CD4-positive, alpha-beta T cell treated with Interleukin-1 beta for 1 hour (primary cell): ENCODE measurements at regions not wholly inside any gene's neighbourhood (a gene's known extent, or its start where the extent isn't known, plus 50 kb on each side); places are given as distances from the start of the nearest gene placed in this dataset.
"Not testable (repeated sequence)": the region's sequence is repeated elsewhere in the genome, so short reads cannot be mapped to it uniquely, and the experiment has no call there.

Experiments
- DNase-seq, 2 donors: peaks; one replicate each; pipeline ENCODE4 v3.0.0-alpha.2; 2020 to 2022

DNA sequence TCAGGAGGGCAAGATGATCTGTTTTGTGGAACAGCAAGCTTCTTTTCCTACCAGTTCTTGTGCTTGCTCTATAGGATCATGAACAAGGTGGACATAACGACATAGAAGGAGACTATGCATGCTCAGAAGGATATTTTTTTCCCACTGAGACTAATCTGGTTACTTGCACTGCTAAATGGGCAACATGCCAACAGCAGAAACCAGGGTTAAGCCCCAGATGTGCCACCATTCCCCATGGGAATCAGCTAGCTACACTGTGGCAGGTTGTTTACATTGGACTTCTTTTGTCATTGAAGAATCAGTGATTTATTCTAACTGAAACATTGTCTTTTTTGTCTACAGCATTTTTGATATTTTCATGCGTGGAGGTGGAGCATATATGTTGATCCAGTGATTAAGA is 165.6 kb downstream of the C4orf33 start:
- DNase-seq, result no peak

DNA sequence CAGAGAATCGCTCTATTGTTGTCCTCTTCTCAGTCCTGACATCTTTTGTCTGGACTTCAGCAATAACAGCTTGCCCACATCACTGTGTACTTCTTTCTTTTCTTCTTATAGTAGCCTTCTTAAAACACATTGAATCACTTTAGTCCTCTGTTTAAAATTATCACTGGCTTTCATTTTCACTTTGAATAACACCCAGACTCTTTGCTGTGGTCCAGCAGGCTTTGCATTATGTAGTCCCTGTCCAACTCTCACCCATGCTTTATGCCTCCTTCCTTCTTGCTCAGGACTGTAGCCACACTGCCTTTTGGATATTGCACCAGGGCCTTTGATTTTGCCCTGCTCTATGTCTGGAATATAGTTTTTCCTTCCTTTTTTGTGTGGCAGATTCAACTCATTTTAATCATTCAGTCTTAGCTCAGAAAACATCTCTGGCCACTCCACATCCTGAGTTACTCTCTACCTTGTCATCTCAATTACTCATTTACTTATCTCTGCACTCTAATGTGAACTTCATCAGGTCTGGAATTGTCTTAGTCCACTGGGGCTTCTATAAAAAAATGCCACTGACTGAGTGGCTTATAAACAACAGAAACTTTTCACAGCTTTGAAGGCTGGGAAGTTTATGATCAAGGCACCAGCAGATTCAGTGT is 168.2 kb downstream of the C4orf33 start:
- no peak for DNase-seq

DNA sequence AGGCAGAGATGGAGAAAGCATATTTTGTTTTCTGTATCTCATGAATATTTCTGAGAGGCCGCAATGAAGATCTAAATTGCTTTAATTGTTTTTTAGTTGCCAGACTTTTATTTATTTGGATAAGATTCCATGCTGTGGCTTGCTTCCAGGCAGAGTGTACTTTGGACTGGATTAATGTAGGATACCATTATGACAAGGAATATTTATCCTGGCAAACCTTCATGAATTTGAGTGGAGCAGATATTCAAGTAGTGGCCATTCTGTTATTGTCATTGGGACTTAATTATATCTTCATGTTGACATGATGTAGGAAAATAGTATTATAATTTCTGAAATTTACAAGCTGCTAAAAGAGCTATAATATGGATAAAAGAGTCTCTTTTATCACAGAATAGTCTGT is 182.9 kb downstream of the C4orf33 start:
- no peak for DNase-seq

DNA sequence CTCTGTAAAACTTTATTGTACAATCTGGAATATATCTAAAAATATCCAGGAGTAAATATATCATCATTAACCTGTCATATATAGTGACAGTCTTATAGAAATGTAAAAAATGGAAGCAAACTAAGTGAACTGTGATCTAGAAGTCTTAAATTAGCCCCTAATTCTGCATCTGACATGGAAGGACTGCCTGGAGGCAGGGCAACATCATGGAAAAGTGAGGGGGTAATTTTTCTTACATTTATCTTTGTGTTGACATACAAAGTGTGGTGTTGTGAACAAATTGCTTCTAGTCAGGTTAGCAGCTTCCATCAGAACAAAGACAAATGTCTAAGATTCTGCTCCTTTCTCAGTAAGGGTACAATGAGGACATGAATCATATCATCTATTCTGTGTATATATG is 186.3 kb downstream of the C4orf33 start:
- no peak for DNase-seq

GRCh38 chr4:129292194-129292593 is 196.2 kb downstream of the C4orf33 start:
- DNase-seq, result not testable (repeated sequence)

DNA sequence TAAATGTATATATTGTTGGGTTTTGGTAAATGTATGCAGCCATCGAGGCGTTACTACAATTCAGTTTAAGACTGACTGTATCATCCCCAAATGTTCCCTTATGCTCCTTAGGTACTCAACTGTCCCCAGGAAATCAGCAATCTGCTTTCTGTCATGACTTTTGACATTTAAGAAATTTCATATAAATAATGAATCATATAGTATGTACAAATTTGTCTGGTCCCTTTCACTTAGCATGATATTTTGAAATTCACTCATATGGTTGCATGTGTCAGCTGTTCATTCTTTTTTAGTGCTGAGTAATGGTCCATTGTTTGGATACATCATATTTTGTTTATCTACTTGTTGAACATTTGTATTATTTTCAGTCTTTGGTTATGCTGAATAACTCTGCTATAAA is 218.8 kb downstream of the C4orf33 start:
- DNase-seq, result no peak

DNA sequence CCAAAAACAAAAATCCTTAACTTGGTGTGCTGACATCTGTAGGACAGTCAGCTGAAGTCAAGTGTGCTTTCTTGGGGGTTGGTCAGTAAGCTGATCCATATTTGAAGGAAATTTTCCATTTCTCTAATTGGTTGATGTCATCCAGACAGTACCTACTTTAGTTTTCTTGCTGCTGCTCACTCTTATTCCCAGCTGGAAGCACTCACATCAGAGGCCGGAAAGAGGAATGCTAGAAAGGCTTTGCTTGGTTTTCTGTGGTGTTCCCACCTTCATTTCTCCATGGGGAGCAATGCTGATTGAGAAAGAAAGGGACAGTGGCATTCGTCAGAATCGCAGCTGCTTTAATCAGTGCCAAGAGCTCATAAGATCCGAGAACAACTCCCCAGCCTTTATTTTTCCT is 227.0 kb downstream of the C4orf33 start:
- DNase-seq, result no peak

DNA sequence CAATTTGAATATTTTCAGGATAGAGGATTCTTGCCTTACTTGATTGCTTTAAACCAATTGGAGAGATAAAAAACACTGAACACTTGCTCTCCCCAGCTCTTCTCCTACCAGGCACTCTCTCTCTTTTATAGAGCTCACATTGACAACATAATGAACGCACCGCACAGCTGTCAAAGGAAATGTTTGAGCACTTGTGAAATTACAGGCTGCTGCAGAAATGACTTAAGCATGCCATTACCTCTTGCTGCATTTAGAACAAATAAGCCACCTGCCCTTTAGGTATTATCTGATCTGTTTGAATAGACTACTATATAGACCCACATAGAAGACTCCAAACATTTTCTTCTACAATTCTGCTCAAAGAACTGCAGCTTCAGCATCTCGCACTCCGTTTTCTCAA is 227.7 kb downstream of the C4orf33 start:
- no peak for DNase-seq

DNA sequence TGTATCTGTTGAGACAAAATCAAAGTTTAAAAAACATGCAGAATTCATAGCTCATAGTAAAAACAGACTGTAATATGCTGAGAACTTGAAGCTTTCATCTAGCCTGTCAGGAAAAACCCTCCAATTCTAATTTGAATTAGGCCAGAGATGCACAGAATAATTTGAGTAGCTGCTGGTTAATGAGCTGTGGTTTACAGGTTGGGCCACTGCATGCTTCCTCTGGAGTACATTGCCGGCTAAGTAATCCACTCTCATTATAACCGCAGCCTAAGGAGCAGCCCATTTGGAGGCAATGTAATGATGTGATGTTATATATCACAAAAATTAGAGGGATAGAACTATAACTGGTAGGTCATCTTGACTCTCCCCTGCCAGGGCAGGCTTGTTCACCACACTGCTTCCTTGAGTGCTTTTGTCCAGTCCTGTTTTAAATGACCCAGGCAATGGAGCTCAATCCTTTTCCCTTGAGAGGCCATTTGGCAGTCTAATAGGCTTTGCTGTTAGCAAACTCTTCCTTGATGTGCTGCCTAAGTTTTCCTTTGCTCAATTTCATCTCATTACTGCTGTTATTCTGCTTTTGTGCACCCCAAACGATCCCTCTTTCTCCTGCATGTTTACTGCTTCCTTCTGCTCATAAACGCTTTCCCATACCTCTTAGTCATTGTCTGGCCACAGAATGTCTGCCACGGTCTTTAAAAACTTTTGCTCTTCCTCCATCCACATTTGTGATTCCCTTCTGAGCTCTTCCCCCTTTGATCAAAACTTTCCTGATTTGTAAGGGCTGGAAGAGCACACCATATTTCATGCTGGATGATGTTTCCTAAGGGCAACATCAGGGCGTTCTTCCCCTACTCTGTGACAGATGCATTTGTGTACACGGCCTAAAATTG is 230.9 kb downstream of the C4orf33 start:
- DNase-seq, result no peak

- DNase-seq, result no peak
These were observed 231.7 kb downstream of the C4orf33 start for GRCh38 chr4:129327637-129328036.

DNA sequence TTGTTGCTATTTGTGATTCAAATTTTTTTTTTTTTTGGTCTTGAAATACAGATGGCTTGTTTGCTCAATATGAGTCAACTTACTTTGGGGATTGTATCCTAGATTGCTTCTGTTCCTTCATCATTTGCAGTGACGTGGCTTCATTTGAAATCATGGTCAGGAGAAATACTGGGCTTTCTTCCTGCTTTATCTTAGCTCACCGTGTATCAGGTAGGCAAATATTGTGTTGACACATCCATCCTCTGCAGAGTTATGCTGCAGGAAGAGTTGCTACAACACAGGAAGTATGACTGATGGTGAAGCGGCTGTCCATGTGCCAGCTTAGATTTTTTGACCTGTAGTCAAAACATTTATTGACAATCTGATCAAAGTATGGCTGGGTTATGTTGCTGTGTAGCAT is 232.2 kb downstream of the C4orf33 start:
- no peak for DNase-seq

GRCh38 chr4:129334136-129334535 is 238.2 kb downstream of the C4orf33 start:
- DNase-seq, result no peak

DNA sequence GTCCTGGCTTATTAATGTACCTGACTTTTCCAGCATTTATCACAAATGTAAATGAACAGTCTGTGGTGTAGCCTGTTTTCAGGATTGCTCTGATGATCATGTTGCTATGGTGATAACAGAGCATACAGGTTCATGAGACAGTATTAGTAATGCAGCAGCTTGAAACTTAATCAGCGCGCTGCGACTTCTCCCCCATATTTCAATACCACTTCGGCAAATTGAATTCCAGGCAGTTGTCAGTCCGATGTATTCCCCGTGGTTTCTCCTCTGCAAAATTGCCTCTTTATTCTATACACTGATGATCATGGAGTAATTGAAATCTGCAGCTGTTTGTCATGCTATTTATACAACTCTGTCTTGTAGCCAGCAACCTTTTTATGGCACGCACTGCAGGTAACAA is 239.3 kb downstream of the C4orf33 start:
- DNase-seq, result no peak

GRCh38 chr4:129335818-129336217 is 239.9 kb downstream of the C4orf33 start:
- no peak for DNase-seq

DNA sequence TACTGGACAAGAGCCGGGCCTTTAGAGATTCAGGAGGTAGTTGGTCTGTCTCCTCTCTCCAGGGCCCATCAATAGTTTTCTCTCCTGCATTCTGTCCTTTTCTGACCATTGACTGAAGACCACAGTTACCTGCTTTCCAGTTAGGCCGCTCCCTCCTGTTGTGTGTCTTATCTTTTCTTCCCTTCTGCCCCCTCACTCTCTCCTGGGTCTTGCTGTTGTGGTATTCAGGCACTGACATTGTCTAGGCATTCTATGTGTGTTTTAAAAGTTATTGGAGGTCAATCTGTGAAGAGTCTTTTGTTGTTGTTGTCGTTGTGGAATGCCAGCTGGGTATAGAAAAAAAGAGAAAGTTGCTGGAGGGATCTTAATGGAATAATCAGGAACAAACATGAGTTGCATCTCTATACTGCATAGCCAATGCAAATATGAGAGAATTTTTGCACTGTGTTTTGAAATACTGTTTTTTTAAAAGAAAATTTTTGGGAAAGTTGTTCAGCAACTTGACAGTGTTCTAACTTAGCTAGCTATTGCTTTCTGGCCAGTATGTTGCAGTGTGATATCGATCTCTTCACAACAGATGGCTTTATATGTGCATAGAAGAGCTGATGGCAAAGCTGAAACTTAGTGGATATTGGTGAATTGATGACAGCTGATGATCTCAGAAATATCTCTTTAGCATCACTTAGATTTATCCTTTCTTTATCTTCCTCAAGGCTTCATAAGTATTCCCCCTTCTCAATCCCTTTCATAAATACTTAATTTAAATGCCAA is 240.7 kb downstream of the C4orf33 start:
- DNase-seq, result no peak

DNA sequence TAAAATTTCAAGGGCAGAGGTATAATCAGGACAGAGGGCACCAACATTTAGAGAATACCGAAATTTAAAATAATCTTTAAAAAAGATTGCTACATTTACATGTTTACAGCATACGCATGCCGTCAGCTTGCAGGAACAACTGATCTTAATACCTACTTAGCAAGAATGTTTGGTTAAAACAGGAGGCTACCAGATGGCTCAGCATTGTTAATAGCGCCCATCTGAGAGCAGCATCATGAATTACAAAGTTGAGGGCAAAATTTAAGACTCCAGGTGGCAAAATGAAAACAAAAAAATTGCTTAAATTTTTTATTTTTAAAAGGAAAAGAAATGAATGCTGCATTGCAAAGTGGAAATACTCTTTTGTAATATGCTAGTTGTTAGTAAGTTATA is 241.3 kb downstream of the C4orf33 start:
- DNase-seq, result no peak

DNA sequence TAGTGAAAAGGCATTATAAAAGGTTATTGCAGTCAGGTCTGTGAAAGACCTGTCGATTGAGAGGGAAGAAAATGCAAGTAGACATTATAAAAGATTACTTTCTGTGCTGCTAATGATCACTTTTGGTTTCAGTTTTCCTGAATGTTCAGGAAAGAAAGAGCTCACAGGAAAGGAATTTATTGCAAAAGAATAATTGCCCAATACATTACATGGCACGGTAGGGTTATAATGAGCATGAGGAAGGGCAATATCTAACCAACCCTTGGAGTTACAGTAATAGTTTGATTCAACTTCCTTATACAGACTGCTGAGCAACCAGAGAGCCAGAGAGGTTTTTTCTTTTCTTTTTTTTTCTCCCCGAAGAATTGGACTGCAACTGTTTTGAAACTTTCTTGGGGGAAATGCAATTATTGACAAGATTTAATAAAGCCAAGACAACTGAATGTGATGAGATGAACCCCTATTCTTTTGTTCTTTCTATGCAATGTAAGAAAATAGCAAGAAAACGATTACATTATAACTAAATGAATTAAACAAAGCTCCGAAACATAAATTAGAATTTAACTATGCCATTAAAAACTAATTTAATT is 247.0 kb downstream of the C4orf33 start:
- no peak for DNase-seq

GRCh38 chr4:129344058-129344457 is 248.1 kb downstream of the C4orf33 start:
- DNase-seq, result no peak

DNA sequence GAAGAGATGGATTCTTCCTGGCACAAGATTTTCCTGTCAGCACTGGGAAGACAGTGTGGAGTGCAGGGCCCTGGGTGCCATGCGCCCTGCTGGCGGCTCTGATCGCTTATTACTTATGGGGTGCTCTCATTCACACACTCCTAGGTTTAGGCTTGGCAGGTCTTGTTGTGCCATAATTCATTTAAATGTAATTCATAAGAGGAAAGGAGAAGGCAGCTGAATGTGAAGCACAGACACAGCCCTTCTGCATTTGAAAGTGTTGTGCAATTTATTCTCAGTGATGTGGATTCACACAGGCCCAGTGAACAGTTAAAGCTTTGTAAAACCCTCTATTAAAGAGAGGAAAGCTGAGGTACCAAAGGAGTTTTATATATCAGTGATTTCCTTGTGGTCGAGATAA is 249.7 kb downstream of the C4orf33 start:
- no peak for DNase-seq

- no peak for DNase-seq
These were observed 250.1 kb downstream of the C4orf33 start for GRCh38 chr4:129346036-129346435.

GRCh38 chr4:129346734-129347133 is 250.8 kb downstream of the C4orf33 start:
- no peak for DNase-seq

DNA sequence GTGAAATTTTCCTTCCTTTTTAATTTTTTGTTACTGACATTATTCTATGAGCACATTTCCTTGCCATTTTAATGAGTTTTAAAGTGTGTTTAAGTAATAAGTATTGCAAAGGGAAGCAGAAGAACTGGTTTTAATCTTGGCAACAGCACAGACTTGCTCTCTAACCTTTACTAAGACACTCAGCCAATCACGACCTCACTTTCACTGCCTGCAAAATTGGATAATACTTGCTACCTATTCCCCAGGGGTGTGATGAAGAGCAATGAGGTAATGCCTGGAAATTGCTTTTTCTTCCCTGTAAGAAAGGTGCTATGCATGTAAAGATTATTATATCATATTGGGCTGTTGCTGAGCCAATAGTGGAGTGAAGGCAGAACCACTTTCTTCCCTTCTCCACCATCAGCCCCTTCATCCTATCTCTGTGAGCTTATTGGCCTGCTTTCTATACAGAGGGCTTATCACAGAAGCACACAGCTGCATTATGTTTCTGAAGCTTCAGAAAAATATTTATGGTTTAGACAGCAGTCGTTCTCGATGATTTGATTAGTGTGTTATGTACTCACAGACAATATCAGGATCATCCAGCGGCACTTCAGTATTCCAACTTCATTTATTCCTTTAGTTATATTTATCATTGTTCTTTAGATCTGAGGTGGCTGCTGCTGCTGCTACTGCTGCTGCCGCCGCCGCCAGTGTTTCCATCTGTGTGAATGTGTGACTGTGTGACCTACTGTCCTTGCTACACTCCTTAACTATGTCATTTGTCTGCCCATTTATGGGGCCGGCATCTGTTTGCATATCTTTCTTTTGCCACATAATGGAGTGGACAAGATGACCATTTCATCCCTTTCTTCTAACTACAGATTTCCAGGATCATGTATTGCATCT is 255.1 kb downstream of the C4orf33 start:
- no peak for DNase-seq
